ENCODE measurements at regions not wholly inside any gene's neighbourhood (a gene's known extent, or its start where the extent isn't known, plus 50 kb on each side); places are given as distances from the start of the nearest gene placed in this dataset.
A peak's percentile ranks its signal among the peaks of the same experiment; 100 is the strongest.

DNA sequence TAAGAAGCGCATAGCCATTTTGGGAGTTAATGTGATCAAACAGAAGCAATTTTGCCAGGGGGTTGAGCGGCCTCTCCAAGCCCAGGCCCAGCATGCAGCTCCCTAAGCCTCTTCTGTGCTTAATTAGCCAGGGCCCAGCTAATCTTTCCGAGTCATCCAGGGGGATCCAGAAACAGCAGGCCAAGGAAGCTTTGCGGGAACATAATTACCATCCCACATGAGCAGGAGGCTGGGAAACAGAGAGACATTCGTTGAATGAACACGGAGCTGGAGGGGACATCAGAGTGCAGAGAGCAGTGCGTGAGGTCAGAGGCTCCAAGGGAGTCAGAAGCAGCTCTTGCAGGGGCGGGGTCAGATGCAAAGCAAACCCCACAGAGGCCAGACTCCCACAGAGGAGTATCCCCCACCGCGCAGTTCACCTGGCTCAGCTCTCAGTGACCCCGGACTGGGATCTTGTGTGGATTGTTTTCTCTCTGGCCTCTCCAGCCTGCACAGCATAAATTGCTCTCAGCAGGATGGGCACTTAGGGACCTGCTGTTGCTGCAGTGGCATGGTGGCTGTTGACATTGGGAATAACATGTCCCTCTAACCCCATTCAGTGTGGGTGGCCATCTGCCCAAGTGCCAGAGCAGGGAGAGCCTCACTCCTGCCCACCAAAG is 657.4 kb downstream of the AJAP1 start:
- no peak for DNase-seq (ENCODE audit: extremely low spot score)
- Histone ChIP-seq H3K36me3 (ENCODE audit: insufficient read depth) (no peaks in the 10 kb centered on the region), H3K4me1 (ENCODE audit: insufficient read depth) (no peaks in the 10 kb centered on the region), H3K27ac (ENCODE audit: low read depth) (no peak overlapping the region), H3K4me3 (ENCODE audit: low read depth, low read length) (no peak overlapping the region)
- 52% methylated on average over 11 of the region's 11 CpGs for WGBS

GRCh38 chr1:5311147-5311546 is 656.7 kb downstream of the AJAP1 start:
- no peaks in the 10 kb centered on the region for H3K4me1 ChIP-seq (ENCODE audit: insufficient read depth)
- H3K36me3 ChIP-seq (ENCODE audit: insufficient read depth): no peaks in the 10 kb centered on the region
- H3K27ac ChIP-seq (ENCODE audit: low read depth): no peak overlapping the region
- DNase-seq (ENCODE audit: extremely low spot score): no peak
- 88% methylated on average over 12 of the region's 12 CpGs for WGBS
- no peak overlapping the region for H3K4me3 ChIP-seq (ENCODE audit: low read depth, low read length)

DNA sequence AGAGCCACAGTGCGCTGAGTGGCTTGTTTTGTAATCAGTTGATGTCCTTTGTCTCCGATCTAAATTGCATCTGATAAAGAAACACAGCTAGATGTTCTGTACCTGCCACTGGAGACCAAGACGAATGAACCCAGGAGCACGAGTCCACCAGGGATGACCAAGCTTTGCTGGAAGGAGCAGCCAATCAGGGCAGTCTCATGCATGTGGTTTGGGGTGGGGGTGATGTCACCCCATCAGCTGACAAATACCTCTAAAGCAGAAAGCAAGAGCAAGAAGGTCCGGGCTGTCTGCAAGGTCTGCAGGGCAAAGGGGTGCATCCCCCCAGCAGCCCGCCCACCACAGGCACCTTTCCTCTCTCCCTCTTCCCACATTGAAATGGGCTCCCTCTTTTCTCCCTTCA is 653.8 kb downstream of the AJAP1 start:
- no peaks in the 10 kb centered on the region for H3K36me3 ChIP-seq (ENCODE audit: insufficient read depth)
- WGBS: 73% methylated on average over 6 of the region's 6 CpGs

DNA sequence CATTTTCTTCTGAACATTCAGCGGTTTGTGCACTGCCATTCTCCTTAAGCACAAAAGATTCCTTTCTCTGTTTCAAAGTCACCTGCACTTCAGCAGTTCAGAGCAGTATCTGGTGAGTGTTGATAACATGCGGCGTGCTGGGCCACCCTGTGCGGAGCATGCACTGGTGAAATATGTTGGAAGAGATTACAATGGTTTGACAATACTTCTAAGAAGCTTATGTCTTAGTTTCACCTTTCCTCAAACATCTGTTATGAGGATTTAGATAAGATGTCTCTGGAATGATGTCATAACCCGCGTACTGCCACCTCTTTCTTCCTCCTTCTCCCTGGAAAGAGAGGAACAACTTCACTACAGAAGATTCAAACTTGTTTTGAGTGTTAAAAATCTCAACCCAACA is 650.3 kb downstream of the AJAP1 start:
- DNase-seq (ENCODE audit: extremely low spot score): no peak
- WGBS: 60% methylated on average over 6 of the region's 6 CpGs
- no peaks in the 10 kb centered on the region for H3K4me1 ChIP-seq (ENCODE audit: insufficient read depth)

More for the DNA sequence above, 653.8 kb downstream of the AJAP1 start:
- Histone ChIP-seq H3K4me1 (ENCODE audit: insufficient read depth) (no peaks in the 10 kb centered on the region), H3K27ac (ENCODE audit: low read depth) (no peak overlapping the region), H3K4me3 (ENCODE audit: low read depth, low read length) (no peak overlapping the region)
- DNase-seq (ENCODE audit: extremely low spot score): no peak

DNA sequence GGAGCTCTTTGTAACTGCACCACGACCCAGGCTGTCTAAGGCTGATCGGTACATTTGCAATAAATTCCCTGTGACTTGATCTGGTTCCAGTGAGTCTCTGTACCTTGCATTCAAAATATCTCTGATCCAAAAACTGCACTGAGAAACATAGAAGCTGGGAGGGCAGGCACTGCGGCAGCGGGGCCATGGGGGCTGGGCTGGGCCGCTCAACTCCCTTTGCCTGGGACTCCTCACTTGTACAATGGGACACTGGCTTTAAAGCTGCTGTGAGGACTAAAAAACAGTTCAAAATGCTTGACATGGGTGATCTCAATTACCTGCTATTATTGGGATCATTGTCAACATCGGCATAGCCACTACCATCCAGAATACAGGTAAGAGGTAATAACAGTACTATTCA is 644.0 kb downstream of the AJAP1 start:
- H3K27ac ChIP-seq (ENCODE audit: low read depth): no peak overlapping the region
- no peak for DNase-seq (ENCODE audit: extremely low spot score)
- no peaks in the 10 kb centered on the region for H3K36me3 ChIP-seq (ENCODE audit: insufficient read depth)
- no peaks in the 10 kb centered on the region for H3K4me1 ChIP-seq (ENCODE audit: insufficient read depth)
- 91% methylated on average over 6 of the region's 6 CpGs for WGBS
- no peak overlapping the region for H3K4me3 ChIP-seq (ENCODE audit: low read depth, low read length)

More for the DNA sequence above, 650.3 kb downstream of the AJAP1 start:
- no peak overlapping the region for H3K4me3 ChIP-seq (ENCODE audit: low read depth, low read length)
- no peaks in the 10 kb centered on the region for H3K36me3 ChIP-seq (ENCODE audit: insufficient read depth)
- no peak overlapping the region for H3K27ac ChIP-seq (ENCODE audit: low read depth)

- no peak overlapping the region for H3K4me3 ChIP-seq (ENCODE audit: low read depth, low read length)
- WGBS: 81% methylated on average over 1 of the region's 1 CpG
- DNase-seq (ENCODE audit: extremely low spot score): no peak
- no peak overlapping the region for H3K27ac ChIP-seq (ENCODE audit: low read depth)
- no peaks in the 10 kb centered on the region for H3K36me3 ChIP-seq (ENCODE audit: insufficient read depth)
- no peaks in the 10 kb centered on the region for H3K4me1 ChIP-seq (ENCODE audit: insufficient read depth)
These were observed 643.5 kb downstream of the AJAP1 start for GRCh38 chr1:5297886-5298239.

GRCh38 chr1:5297180-5297885 is 642.9 kb downstream of the AJAP1 start:
- peak; percentile 14 for DNase-seq (ENCODE audit: extremely low spot score)
- WGBS: 57% methylated on average over 9 of the region's 9 CpGs
- Histone ChIP-seq H3K36me3 (ENCODE audit: insufficient read depth) (no peaks in the 10 kb centered on the region), H3K27ac (ENCODE audit: low read depth) (no peak overlapping the region), H3K4me3 (ENCODE audit: low read depth, low read length) (no peak overlapping the region), H3K4me1 (ENCODE audit: insufficient read depth) (no peaks in the 10 kb centered on the region)

DNA sequence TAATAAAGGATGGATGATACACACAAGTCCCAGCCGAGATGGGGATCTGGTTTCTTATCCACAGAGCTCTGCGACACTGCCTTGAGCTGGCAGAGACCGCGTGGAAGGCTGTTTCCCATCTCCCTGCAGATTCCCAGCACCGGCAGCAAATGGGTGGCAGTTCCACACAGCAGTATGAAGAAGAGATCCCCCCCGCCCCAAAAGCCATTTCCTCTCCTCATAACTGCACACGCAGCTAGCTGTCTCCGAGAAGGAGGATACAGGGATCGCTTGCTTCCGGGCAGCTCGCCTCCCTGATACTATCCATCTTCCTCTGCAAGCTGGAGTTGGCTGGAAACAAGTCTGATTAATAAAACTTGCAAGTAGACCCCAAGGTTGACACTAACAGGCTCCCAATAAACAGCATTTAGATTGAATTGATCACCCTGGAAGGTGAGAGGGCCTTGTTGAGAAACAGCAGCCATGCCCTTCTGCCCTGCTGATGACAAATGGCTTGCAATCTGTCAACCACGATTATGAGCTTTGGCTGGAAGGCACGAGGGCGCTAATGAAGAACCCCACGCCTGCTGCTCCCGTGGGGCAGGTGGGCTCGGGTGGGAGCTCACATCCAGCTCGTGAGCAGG is 642.3 kb downstream of the AJAP1 start:
- 61% methylated on average over 18 of the region's 18 CpGs for WGBS
- H3K36me3 ChIP-seq (ENCODE audit: insufficient read depth): no peaks in the 10 kb centered on the region
- DNase-seq (ENCODE audit: extremely low spot score): no peak
- H3K4me1 ChIP-seq (ENCODE audit: insufficient read depth): no peaks in the 10 kb centered on the region
- no peak overlapping the region for H3K4me3 ChIP-seq (ENCODE audit: low read depth, low read length)
- H3K27ac ChIP-seq (ENCODE audit: low read depth): no peak overlapping the region

DNA sequence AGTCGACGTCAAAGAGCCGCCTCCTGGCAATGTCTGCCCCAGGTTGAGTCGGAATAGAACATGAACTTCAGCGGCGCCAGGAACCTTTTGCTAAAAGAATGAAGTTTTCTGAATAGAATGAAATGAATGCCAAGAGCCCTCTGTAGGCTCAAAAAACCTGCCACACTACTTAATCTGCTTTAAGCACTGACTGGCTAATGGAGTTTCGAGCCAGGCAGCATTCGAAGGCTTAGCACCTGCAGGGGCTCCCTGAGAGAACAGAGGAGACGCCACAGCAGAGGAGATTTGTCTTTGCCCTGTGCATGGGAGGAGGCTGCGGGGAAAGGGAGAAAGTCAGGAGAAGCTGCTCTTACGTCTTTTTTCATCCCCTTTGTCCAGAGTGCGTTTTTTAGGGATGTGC is 641.7 kb downstream of the AJAP1 start:
- no peaks in the 10 kb centered on the region for H3K4me1 ChIP-seq (ENCODE audit: insufficient read depth)
- WGBS: 64% methylated on average over 12 of the region's 12 CpGs
- no peaks in the 10 kb centered on the region for H3K36me3 ChIP-seq (ENCODE audit: insufficient read depth)
- H3K4me3 ChIP-seq (ENCODE audit: low read depth, low read length): no peak overlapping the region
- DNase-seq (ENCODE audit: extremely low spot score): no peak
- H3K27ac ChIP-seq (ENCODE audit: low read depth): no peak overlapping the region

DNA sequence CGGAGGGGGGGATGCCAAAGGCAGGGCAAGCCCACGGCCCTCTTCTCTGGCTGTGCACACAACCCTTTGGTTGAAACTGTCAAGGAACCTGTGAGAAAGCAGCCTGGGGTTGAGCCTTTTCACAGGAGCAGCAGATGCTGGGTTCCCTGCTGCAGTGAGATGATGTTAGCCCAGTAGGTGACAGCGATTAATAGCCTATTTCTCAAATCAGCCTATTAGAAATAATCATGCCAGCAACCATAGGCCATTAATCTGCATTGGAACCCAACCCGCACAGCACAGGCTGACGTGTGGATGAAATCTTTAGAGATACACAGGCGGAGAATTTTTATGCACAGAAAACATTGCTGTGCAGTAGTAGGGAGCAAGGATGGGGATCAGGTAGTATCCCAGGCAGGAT is 637.5 kb downstream of the AJAP1 start:
- no peak overlapping the region for H3K4me3 ChIP-seq (ENCODE audit: low read depth, low read length)
- no peak for DNase-seq (ENCODE audit: extremely low spot score)
- 66% methylated on average over 6 of the region's 6 CpGs for WGBS
- H3K36me3 ChIP-seq (ENCODE audit: insufficient read depth): no peaks in the 10 kb centered on the region
- no peak overlapping the region for H3K27ac ChIP-seq (ENCODE audit: low read depth)
- no peaks in the 10 kb centered on the region for H3K4me1 ChIP-seq (ENCODE audit: insufficient read depth)

GRCh38 chr1:5287178-5288150 is 633.1 kb downstream of the AJAP1 start:
- H3K4me3 ChIP-seq (ENCODE audit: low read depth, low read length): no peak overlapping the region
- 61% methylated on average over 17 of the region's 17 CpGs for WGBS

GRCh38 chr1:5286244-5286643 is 631.8 kb downstream of the AJAP1 start:
- Histone ChIP-seq H3K36me3 (ENCODE audit: insufficient read depth) (no peaks in the 10 kb centered on the region), H3K4me1 (ENCODE audit: insufficient read depth) (no peaks in the 10 kb centered on the region), H3K27ac (ENCODE audit: low read depth) (no peak overlapping the region), H3K4me3 (ENCODE audit: low read depth, low read length) (no peak overlapping the region)
- DNase-seq (ENCODE audit: extremely low spot score): no peak
- 79% methylated on average over 2 of the region's 2 CpGs for WGBS

More at GRCh38 chr1:5287178-5288150, 633.1 kb downstream of the AJAP1 start:
- no peaks in the 10 kb centered on the region for H3K4me1 ChIP-seq (ENCODE audit: insufficient read depth)
- no peak for DNase-seq (ENCODE audit: extremely low spot score)
- H3K27ac ChIP-seq (ENCODE audit: low read depth): no peak overlapping the region
- H3K36me3 ChIP-seq (ENCODE audit: insufficient read depth): no peaks in the 10 kb centered on the region

- no peak overlapping the region for H3K4me3 ChIP-seq (ENCODE audit: low read depth, low read length)
- H3K36me3 ChIP-seq (ENCODE audit: insufficient read depth): no peaks in the 10 kb centered on the region
- no peaks in the 10 kb centered on the region for H3K4me1 ChIP-seq (ENCODE audit: insufficient read depth)
- no peak overlapping the region for H3K27ac ChIP-seq (ENCODE audit: low read depth)
- WGBS: 76% methylated on average over 5 of the region's 5 CpGs
- DNase-seq (ENCODE audit: extremely low spot score): no peak
These were observed 620.1 kb downstream of the AJAP1 start for GRCh38 chr1:5274527-5274926.

Data from urinary bladder (tissue), 3 donors.